ENCODE measurements at regions not wholly inside any gene's neighbourhood (a gene's known extent, or its start where the extent isn't known, plus 50 kb on each side); places are given as distances from the start of the nearest gene placed in this dataset.
A peak's percentile ranks its signal among the peaks of the same experiment; 100 is the strongest.
"Not testable (repeated sequence)": the region's sequence is repeated elsewhere in the genome, so short reads cannot be mapped to it uniquely, and the experiment has no call there.

DNA sequence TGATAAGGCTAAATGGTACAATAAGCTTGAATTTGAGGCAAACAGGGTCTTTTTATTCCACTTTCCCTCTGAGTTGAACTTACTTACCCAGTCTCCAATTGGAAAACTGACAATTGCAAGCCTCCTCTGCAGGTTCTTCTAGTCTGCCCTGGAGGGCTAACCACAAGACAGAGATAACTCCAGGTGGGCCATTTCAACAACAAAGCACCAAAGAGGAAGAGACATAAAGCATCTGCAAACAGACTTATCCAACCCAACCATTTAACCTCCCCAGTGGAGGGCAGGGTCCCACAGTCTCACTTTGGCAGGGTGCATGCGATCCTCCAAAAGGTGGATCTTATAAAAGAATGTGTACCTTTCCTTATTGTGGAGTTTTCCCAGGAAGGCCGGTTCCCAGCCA, 525.8 kb downstream of the DIPK2A start:
- Histone ChIP-seq H3K27me3 (replicated peaks) (no peaks in the 10 kb centered on the region), H3K36me3 (replicated peaks) (no peaks in the 10 kb centered on the region), H3K27ac (no peak overlapping the region), H3K4me3 (ENCODE audit: low read depth, low read length) (no peak overlapping the region)
- no peak for DNase-seq
- in situ Hi-C loops (cut with HindIII; ENCODE audit: low pct_ligation_motif_present, low sequenced_read_pairs) = no loop called here
- TF ChIP-seq, protein P1, sequence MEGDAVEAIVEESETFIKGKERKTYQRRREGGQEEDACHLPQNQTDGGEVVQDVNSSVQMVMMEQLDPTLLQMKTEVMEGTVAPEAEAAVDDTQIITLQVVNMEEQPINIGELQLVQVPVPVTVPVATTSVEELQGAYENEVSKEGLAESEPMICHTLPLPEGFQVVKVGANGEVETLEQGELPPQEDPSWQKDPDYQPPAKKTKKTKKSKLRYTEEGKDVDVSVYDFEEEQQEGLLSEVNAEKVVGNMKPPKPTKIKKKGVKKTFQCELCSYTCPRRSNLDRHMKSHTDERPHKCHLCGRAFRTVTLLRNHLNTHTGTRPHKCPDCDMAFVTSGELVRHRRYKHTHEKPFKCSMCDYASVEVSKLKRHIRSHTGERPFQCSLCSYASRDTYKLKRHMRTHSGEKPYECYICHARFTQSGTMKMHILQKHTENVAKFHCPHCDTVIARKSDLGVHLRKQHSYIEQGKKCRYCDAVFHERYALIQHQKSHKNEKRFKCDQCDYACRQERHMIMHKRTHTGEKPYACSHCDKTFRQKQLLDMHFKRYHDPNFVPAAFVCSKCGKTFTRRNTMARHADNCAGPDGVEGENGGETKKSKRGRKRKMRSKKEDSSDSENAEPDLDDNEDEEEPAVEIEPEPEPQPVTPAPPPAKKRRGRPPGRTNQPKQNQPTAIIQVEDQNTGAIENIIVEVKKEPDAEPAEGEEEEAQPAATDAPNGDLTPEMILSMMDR (IDR thresholded peaks at IDR 0.05; ENCODE audit: low read depth, low read length, missing control alignments) = no peak

DNA sequence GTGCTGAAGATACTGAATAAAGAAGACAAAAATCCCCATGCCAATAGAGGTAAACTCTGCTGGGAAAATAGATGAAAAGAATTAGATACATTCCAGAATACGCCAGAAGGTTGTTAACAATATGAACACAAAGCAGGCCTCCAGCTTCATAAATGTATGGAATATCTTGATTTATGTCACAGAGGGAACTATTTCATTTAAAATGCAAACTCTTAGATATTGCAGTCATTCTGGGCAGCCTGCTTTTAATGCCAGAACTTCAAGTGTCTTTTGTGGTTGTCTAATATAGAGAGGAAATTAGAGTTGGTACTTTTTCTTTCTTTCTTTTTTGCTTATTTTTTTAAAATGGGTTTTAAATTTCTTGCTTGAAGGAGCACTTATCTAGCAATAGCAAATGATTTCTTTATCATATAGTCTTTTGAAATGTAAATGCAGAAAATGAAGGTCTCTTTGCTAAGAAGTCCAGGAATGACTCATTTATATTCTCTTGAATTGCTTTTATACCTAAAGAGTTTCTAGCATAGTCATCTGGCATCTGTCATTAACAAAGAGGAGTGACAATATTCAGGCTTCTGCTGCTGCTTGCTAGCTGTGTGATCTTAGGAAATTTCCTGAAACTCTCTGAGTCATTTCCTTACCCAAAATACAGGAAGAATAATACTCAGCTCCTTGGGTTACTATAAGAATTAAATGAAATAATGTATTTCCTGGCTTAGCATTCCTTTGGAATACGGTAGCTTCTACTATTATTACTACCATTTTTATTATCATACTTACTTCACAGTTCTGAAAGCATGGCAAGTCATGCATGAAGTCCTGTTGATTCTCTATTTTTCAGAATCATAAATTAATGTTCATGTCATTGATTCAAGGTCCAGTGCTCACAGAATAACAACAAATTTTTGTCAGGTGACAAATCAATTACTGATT, 527.6 kb downstream of the DIPK2A start:
- TF ChIP-seq, protein P1 (IDR thresholded peaks at IDR 0.05; ENCODE audit: low read depth, low read length, missing control alignments) = no peak
- Histone ChIP-seq H3K27me3 (replicated peaks) (no peaks in the 10 kb centered on the region), H3K36me3 (replicated peaks) (no peaks in the 10 kb centered on the region), H3K27ac (no peak overlapping the region), H3K4me3 (ENCODE audit: low read depth, low read length) (no peak overlapping the region)
- in situ Hi-C loops (cut with HindIII; ENCODE audit: low pct_ligation_motif_present, low sequenced_read_pairs) = no loop called here
- DNase-seq = no peak

DNA sequence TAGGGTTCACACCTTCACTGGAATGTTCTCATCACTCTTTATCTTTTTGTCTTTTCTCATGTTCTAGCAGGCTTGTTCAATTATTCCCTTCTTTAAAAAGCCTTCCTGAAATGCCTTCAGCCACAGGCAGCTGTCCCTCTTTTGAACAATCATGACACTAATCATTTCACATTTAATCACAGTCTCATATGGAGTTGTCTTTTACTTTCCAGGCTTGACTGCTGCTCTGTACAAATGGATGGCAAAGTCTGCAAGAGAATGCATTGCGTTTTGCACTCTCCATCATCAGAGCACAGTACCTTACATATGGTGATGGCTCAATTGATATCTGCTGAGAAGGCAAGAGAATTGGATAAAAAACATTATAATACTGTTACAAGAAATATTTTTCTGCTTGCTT, 529.8 kb downstream of the DIPK2A start:
- no peak for DNase-seq
- Histone ChIP-seq H3K27ac (no peak overlapping the region), H3K4me3 (ENCODE audit: low read depth, low read length) (no peak overlapping the region), H3K36me3 (replicated peaks) (no peaks in the 10 kb centered on the region), H3K27me3 (replicated peaks) (no peaks in the 10 kb centered on the region)
- TF ChIP-seq, protein P1 (IDR thresholded peaks at IDR 0.05; ENCODE audit: low read depth, low read length, missing control alignments) = no peak
- in situ Hi-C loops (cut with HindIII; ENCODE audit: low pct_ligation_motif_present, low sequenced_read_pairs) = no loop called here

DNA sequence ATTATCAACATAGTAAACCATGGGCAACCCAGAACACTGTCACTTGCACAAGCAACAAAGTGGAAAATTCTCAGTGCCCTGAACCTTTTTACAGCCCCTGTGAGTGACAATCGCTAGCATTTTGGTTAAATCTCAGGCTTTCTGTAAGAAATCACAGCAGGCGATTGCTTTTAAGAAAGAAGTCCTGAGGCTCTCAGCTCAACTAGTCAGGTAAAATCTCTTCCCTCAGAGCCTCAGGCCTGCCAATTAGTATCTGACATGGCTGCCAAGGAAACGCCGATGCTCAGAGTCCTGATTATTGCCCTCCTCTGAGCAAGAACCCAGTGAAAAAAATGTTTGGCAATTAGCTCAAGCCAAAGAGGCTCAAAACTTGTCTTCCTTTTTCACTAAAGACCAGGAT, 530.8 kb downstream of the DIPK2A start:
- TF ChIP-seq, protein P1 (IDR thresholded peaks at IDR 0.05; ENCODE audit: low read depth, low read length, missing control alignments) = no peak
- H3K27me3 ChIP-seq (replicated peaks) = no peaks in the 10 kb centered on the region
- no peak for DNase-seq
- no peak overlapping the region for H3K4me3 ChIP-seq (ENCODE audit: low read depth, low read length)
- in situ Hi-C loops (cut with HindIII; ENCODE audit: low pct_ligation_motif_present, low sequenced_read_pairs) = no loop called here
- no peaks in the 10 kb centered on the region for H3K36me3 ChIP-seq (replicated peaks)
- H3K27ac ChIP-seq = no peak overlapping the region

- H3K36me3 ChIP-seq (replicated peaks); H3K4me3 ChIP-seq (ENCODE audit: low read depth, low read length); DNase-seq; H3K27ac ChIP-seq; in situ Hi-C loops (cut with HindIII; ENCODE audit: low pct_ligation_motif_present, low sequenced_read_pairs); H3K27me3 ChIP-seq (replicated peaks): not testable (repeated sequence)
Observed at GRCh38 chr3:144506375-144506774, 534.8 kb downstream of the DIPK2A start.

- TF ChIP-seq, protein P1 (IDR thresholded peaks at IDR 0.05; ENCODE audit: low read depth, low read length, missing control alignments) = no peak
- Histone ChIP-seq H3K4me3 (ENCODE audit: low read depth, low read length) (no peak overlapping the region), H3K27ac (no peak overlapping the region), H3K27me3 (replicated peaks) (no peaks in the 10 kb centered on the region), H3K36me3 (replicated peaks) (no peaks in the 10 kb centered on the region)
- peak; percentile 41 for DNase-seq
- in situ Hi-C loops (cut with HindIII; ENCODE audit: low pct_ligation_motif_present, low sequenced_read_pairs) = no loop called here
Observed at GRCh38 chr3:144511346-144511745, 539.7 kb downstream of the DIPK2A start.
